ENCODE measurements at regions not wholly inside any gene's neighbourhood (a gene's known extent, or its start where the extent isn't known, plus 50 kb on each side); places are given as distances from the start of the nearest gene placed in this dataset.

DNA sequence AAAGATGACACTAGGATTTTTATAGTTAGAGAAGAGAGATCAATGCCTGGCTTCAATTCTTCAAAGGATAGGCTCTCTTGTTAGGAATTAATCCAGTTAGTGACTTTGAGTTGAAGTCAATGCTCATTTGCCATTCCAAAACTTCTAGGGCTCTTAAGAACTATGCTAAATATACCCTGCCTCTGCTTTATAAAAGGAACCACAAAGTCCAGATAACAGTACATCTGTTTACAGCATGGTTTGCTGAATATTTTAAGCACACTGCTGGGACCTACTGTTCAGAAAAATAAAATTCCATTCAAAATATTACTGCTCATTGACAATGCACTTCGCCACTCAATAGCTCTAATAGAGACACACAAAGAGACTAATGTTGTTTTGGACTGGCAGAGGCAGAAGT lies 786.6 kb upstream of the DPPA4 start:
- POLR2A ChIA-PET (ENCODE audit: low non-redundant PET), result no interaction called here
- no peaks in the 10 kb centered on the region for H3K27me3 ChIP-seq (replicated peaks; ENCODE audit: insufficient read depth, low read depth, low read length, poor library complexity)
- no peak for DNase-seq (ENCODE audit: low spot score)

GRCh38 chr3:110126065-110126464 lies 788.7 kb upstream of the DPPA4 start:
- BruUV-seq (replicated peaks), result no TSS peak
- Histone ChIP-seq H3K27me3 (replicated peaks; ENCODE audit: insufficient read depth, low read depth, low read length, poor library complexity) (no peaks in the 10 kb centered on the region), H3K4me1 (ENCODE audit: insufficient read depth, low read length, poor library complexity, severe bottlenecking) (no peaks in the 10 kb centered on the region), H3K4me3 (ENCODE audit: low read depth, low read length, poor library complexity, severe bottlenecking) (no peak overlapping the region), H3K27ac (ENCODE audit: low read depth, low read length, poor library complexity, severe bottlenecking) (no peak overlapping the region), H3K9me3 (ENCODE audit: low read depth, low read length, poor library complexity, severe bottlenecking) (no peaks in the 10 kb centered on the region), H3K36me3 (ENCODE audit: insufficient read depth, low read length, poor library complexity, severe bottlenecking) (no peaks in the 10 kb centered on the region)
- CTCF ChIA-PET, result no interaction called here
- intact Hi-C loops (cut with micrococcal nuclease; ENCODE audit: unreplicated experiment), result no loop called here
- no peak for TF ChIP-seq EZH2 (IDR thresholded peaks at IDR 0.05; ENCODE audit: borderline replicate concordance, low read depth, low read length, poor library complexity, severe bottlenecking)
- TF ChIP-seq CTCF (conservative IDR thresholded peaks at IDR 0.05; ENCODE audit: low read depth, low read length), result no peak
- DNase-seq (ENCODE audit: low spot score), result no peak
- POLR2A ChIA-PET (ENCODE audit: low non-redundant PET), result no interaction called here

More for the DNA sequence above, 786.6 kb upstream of the DPPA4 start:
- Histone ChIP-seq H3K27ac (ENCODE audit: low read depth, low read length, poor library complexity, severe bottlenecking) (no peak overlapping the region), H3K9me3 (ENCODE audit: low read depth, low read length, poor library complexity, severe bottlenecking) (no peaks in the 10 kb centered on the region), H3K4me1 (ENCODE audit: insufficient read depth, low read length, poor library complexity, severe bottlenecking) (no peaks in the 10 kb centered on the region), H3K36me3 (ENCODE audit: insufficient read depth, low read length, poor library complexity, severe bottlenecking) (no peaks in the 10 kb centered on the region), H3K4me3 (ENCODE audit: low read depth, low read length, poor library complexity, severe bottlenecking) (no peak overlapping the region)
- CTCF ChIA-PET, result no interaction called here
- no TSS peak for BruUV-seq (replicated peaks)
- TF ChIP-seq CTCF (conservative IDR thresholded peaks at IDR 0.05; ENCODE audit: low read depth, low read length) (no peak), EZH2 (IDR thresholded peaks at IDR 0.05; ENCODE audit: borderline replicate concordance, low read depth, low read length, poor library complexity, severe bottlenecking) (no peak)
- intact Hi-C loops (cut with micrococcal nuclease; ENCODE audit: unreplicated experiment), result no loop called here

DNA sequence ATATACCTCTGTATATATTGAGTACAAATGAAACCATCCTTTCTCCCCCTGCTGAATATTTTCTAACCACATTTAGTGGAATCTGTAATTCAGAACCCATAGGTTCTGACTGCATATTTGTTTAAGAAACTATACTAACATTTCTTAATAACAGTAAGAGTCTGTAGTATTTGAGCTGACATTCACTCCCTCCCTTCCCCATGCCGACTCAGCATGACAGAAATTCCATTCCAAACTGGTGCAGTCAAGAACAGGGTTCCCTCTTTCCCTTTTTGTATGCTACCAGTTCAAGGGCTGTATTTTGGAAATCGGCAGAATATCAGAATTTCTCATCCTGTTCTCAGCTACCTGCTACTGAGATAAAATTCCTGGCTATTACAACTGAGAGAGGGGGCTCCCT lies 796.6 kb upstream of the DPPA4 start:
- POLR2A ChIA-PET (ENCODE audit: low non-redundant PET), result no interaction called here
- H3K4me3 ChIP-seq (ENCODE audit: low read depth, low read length, poor library complexity, severe bottlenecking), result no peak overlapping the region
- no TSS peak for BruUV-seq (replicated peaks)
- no peak overlapping the region for H3K27ac ChIP-seq (ENCODE audit: low read depth, low read length, poor library complexity, severe bottlenecking)
- H3K36me3 ChIP-seq (ENCODE audit: insufficient read depth, low read length, poor library complexity, severe bottlenecking), result no peaks in the 10 kb centered on the region
- no peaks in the 10 kb centered on the region for H3K9me3 ChIP-seq (ENCODE audit: low read depth, low read length, poor library complexity, severe bottlenecking)
- intact Hi-C loops (cut with micrococcal nuclease; ENCODE audit: unreplicated experiment), result no loop called here
- no peaks in the 10 kb centered on the region for H3K27me3 ChIP-seq (replicated peaks; ENCODE audit: insufficient read depth, low read depth, low read length, poor library complexity)
- TF ChIP-seq CTCF (conservative IDR thresholded peaks at IDR 0.05; ENCODE audit: low read depth, low read length) (no peak), EZH2 (IDR thresholded peaks at IDR 0.05; ENCODE audit: borderline replicate concordance, low read depth, low read length, poor library complexity, severe bottlenecking) (no peak)
- H3K4me1 ChIP-seq (ENCODE audit: insufficient read depth, low read length, poor library complexity, severe bottlenecking), result no peaks in the 10 kb centered on the region
- CTCF ChIA-PET, result no interaction called here
- DNase-seq (ENCODE audit: low spot score), result no peak

Data from A673 (cell line).